GM21528 (cell line): ENCODE measurements at regions not wholly inside any gene's neighbourhood (a gene's known extent, or its start where the extent isn't known, plus 50 kb on each side); places are given as distances from the start of the nearest gene placed in this dataset.
"Not testable (repeated sequence)": the region's sequence is repeated elsewhere in the genome, so short reads cannot be mapped to it uniquely, and the experiment has no call there.

Experiments
- ATAC-seq: cut with Tn5 transposase; IDR thresholded peaks from one replicate; pipeline ENCODE4 v1.9.1; 2021; ENCODE audit warnings: mild to moderate bottlenecking, moderate library complexity; ENCODE audit not compliant: unreplicated experiment, low FRiP score

GRCh38 chr2:113551637-113552318, 53.3 kb downstream of the FOXD4L1 start:
- ATAC-seq = peak; percentile 69

DNA sequence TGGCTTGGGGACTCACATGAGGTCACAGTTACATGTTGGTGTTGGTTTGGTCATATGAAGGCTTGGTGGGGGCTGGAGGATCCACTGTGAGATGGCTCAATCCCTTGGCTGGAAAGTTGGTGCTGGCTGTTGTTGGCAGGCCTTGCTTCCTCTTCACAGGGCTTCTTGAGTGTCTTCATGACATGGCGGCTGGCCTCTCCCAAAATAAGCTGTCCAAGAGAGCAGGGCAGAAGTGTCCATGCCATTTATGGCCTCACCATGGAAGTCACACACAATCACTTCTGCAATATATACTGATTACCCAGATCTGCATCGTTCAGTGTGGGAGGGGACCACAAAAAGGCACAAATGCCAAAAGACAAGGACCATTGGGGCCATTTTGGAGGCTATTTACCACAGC, 61.4 kb downstream of the FOXD4L1 start:
- not testable (repeated sequence) for ATAC-seq

- ATAC-seq = not testable (repeated sequence)
Measured at GRCh38 chr2:113562662-113563061, 64.2 kb downstream of the FOXD4L1 start.

DNA sequence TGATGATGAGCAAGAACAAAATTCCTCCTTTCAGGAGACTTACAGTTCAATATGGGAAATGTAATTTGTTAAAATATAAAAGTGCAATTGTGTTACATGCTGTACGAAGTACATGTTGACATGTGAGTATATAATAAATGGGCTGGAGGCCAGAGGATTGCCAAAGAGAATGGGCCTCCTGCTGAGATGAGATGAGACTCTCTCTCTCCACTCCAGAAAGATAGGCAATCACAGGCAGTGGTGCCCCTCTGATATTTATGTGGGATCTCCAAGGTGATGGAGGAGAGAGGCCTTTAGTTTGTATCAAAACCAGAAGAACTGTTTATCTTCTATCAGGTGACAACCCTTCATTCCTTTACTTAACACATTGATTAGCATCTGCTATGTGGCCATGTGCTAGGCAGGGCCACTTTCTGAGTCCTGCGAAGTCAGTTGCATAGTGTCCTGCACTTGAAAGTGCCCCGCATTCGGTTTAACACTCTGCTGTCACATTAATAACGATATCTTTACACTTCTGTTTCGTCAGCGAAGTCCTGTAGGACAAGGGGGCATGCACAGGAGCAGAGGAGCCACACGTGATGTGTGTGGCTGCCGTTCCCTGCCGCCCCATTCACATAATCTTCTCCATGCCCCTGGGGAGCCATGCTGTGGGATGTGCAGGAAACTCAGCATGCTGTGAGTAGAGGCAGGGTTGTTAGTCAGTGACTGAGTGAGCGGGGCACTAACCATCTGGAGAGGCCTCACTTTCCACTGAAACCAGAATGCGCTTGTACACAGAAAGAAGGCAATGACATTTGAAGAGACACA, 60.2 kb upstream of the RABL2A start:
- ATAC-seq = not testable (repeated sequence)

- ATAC-seq = not testable (repeated sequence)
Measured at GRCh38 chr2:113567481-113567849, 59.6 kb upstream of the RABL2A start.

DNA sequence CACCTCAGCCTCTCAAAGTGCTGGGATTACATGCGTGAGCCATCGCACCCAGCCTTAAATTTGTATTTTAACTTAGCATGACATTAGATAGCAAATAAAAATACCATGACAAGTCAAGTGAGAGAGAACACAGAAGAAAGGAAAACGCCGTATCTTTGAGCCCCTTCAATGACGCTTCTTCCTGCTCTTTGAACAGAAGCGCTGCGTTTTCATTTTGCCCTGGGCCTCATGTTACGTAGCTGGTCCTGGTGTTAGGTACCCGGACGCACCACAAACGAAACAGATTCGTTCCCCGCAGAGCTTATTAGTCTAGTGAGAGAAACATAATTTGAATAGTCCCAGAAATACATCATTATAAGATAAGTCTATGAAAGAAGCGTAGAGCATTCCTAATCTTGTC, 58.8 kb upstream of the RABL2A start:
- not testable (repeated sequence) for ATAC-seq

DNA sequence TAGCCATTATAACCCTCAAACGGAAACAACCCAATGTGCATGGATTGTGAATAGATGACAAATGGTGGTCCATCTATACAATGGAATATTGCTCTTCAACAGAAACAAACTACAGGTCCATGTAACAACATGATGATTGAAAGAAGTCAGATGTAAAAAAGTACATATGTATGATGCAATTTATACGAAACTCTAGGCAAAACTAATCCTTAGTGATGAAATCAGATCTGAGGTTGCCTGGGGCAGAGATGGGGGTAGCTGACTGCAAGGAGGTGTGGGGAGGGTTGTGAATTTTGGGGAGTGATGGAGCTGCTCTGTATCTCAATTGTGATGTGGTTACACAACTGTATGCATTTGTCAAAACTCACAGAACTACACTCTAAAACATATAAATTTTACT, 57.0 kb upstream of the RABL2A start:
- ATAC-seq = not testable (repeated sequence)

GRCh38 chr2:113570509-113571009, 56.5 kb upstream of the RABL2A start:
- not testable (repeated sequence) for ATAC-seq

- not testable (repeated sequence) for ATAC-seq
Measured at GRCh38 chr2:113571482-113572068, 55.5 kb upstream of the RABL2A start.

- not testable (repeated sequence) for ATAC-seq
Measured at GRCh38 chr2:113575721-113576120, 51.3 kb upstream of the RABL2A start.

DNA sequence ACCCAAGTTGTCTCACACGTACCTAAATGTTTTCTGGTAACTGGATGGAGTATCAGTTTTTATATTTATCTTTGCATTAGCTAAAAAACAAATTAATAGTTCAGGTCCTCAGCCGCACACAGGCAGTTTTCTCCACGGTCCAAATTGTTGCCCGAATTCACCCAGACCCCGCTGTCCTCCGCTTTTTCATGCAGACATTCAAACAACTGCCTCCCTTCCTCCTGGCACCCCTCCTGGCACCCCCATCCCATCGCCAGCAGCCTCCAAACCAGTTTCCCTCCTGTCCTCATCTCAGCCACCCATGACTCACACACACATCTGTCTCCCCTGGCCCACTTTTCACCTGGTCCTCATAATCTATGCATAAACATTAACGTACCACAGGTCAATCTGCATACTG, 50.7 kb upstream of the RABL2A start:
- ATAC-seq = not testable (repeated sequence)
